Epithelial cell of proximal tubule (primary cell): ENCODE measurements at regions not wholly inside any gene's neighbourhood (a gene's known extent, or its start where the extent isn't known, plus 50 kb on each side); places are given as distances from the start of the nearest gene placed in this dataset.
"Not testable (repeated sequence)": the region's sequence is repeated elsewhere in the genome, so short reads cannot be mapped to it uniquely, and the experiment has no call there.

ENCODE experiments used
- DNase-seq: peaks from one replicate; pipeline ENCODE4 v3.0.0-alpha.2; 2011; ENCODE audit warnings: low read depth
- H3K4me3 ChIP-seq: 2 replicates; pipeline ENCODE4 v1.5.1; 2011; ENCODE audit warnings: low read depth, mild to moderate bottlenecking, low read length
- TF ChIP-seq, protein P1 (sequence below): conservative IDR thresholded peaks from 2 replicates; pipeline ENCODE4 v1.5.1; 2012; ENCODE audit warnings: low read depth, mild to moderate bottlenecking, low read length

DNA sequence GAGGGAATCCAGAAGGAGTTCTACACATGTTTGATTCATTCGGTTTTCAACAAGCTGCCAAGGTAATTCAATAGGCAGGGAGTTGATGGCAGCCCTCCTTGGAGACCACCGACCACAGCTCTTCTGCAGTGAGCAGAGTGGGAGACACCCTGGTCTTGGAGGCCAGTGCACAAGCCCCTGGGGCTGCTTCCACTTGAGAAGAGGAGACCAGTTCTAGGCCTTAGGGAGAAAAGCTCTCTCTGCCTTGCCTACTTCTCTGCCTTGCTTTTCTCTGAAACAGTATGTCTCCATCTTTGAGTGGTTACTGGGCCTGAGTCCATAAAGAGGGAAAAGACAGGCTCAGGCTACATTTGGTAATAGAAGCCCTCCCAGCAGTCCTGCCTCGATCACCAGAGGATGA is 671.9 kb downstream of the UQCRFS1 start:
- TF ChIP-seq, protein P1, sequence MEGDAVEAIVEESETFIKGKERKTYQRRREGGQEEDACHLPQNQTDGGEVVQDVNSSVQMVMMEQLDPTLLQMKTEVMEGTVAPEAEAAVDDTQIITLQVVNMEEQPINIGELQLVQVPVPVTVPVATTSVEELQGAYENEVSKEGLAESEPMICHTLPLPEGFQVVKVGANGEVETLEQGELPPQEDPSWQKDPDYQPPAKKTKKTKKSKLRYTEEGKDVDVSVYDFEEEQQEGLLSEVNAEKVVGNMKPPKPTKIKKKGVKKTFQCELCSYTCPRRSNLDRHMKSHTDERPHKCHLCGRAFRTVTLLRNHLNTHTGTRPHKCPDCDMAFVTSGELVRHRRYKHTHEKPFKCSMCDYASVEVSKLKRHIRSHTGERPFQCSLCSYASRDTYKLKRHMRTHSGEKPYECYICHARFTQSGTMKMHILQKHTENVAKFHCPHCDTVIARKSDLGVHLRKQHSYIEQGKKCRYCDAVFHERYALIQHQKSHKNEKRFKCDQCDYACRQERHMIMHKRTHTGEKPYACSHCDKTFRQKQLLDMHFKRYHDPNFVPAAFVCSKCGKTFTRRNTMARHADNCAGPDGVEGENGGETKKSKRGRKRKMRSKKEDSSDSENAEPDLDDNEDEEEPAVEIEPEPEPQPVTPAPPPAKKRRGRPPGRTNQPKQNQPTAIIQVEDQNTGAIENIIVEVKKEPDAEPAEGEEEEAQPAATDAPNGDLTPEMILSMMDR, result no peak
- no peak overlapping the region for H3K4me3 ChIP-seq
- no peak for DNase-seq

DNA sequence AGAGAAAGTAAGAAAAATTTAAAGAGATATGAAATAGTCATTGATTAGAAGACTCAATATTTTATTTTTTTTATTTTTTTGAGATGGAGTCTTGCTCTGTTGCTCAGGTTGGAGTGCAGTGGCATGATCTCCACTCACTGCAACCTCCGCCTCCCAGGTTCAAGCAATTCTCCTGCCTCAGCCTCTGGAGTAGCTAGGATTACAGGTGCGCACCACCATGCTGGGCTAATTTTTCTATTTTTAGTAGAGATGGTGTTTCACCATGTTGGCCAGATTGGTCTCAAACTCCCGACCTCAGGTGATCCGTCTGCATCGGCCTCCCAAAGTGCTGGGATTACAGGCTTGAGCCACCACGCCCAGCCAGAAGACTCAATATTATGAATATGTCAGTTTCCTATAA is 672.6 kb downstream of the UQCRFS1 start:
- DNase-seq, H3K4me3 ChIP-seq: not testable (repeated sequence)

DNA sequence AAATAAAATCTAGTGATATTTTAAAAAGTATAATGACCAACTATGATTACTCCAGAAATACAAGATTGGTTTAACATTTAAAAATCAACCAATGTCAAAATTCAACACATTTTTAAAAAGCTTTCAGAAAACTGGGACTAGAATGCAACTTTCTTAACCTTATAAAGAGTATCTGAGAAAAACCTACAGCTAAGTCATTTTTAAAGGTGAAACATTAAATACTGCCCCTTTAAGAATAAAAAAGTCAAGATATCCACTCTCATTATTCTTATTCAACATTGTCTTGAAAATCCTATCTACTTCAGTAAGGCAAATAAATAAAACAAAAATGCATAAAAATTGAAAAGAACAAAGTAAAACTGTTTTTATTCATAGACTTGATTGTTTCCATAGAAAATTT is 673.2 kb downstream of the UQCRFS1 start:
- TF ChIP-seq, protein P1, result no peak
- DNase-seq, result no peak

DNA sequence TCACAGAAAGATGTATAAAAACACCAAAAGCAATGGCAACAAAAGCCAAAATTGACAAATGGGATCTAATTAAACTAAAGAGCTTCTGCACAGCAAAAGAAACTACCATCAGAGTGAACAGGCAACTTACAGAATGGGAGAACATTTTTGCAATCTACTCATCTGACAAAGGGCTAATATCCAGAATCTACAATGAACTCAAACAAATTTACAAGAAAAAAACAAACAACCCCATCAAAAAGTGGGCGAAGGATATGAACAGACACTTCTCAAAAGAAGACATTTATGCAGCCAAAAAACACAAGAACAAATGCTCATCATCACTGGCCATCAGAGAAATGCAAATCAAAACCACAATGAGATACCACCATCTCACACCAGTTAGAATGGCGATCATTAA is 674.4 kb downstream of the UQCRFS1 start:
- H3K4me3 ChIP-seq, DNase-seq: not testable (repeated sequence)

More for the DNA sequence above, 673.2 kb downstream of the UQCRFS1 start:
- H3K4me3 ChIP-seq, result no peak overlapping the region

DNA sequence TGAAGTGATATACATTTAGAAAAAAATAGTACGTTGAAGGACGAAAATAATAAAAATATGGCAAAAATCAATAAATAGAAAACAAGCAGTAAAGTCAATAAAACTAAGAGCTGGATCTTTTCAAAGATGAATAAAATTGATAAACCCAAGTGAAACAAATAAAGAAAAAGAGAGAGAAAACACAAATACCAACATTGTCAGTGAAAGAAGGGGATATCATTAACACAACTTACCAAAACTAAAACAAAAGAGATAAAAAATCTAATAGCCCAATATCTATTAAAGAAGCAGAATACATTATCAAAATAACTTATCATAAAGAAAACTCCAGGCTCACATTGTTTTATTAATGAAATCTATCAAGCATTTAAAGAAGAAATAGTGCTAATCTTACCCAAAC is 675.1 kb downstream of the UQCRFS1 start:
- TF ChIP-seq, protein P1, result no peak
- no peak for DNase-seq
- no peak overlapping the region for H3K4me3 ChIP-seq

DNA sequence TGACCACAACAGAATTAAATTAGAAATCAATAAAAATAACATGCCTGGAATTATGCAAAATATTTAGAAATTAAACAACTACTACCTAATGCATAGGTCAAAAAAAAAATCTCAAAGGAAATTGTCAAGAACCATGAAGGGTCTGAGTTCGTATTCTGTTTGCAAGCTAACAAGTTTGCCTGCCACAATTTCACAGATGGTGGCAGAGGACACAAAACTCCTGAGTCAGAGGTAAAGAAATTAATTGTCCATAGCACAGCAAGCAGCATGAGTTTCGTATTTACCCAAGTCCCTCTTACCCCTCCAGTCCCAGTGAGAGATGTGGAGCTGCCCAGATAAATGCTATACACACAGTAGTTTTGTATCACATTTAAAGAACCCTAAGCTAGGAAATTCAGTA is 675.9 kb downstream of the UQCRFS1 start:
- TF ChIP-seq, protein P1, result no peak
- DNase-seq, result no peak
- no peak overlapping the region for H3K4me3 ChIP-seq

DNA sequence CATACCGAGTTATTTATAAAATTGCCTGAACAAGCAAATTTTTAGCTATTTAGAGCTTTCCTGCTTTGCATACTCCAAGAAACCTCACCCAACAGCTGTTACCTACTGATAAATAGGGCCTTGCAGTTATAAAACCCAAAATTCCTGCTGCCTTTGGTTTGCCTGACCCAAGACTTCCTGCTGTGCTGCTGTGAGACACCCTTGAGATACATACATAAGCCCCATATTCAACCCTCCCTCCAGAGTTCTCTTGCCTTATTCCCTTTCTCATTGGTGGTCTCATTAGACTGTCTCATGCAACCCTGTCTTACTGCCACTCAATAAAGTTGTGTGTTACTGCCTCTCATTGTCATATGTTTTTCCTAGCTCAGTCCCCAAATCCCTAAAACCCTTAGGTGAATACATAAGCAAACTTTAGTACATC is 677.6 kb downstream of the UQCRFS1 start:
- no peak overlapping the region for H3K4me3 ChIP-seq
- TF ChIP-seq, protein P1, result no peak
- DNase-seq, result no peak

DNA sequence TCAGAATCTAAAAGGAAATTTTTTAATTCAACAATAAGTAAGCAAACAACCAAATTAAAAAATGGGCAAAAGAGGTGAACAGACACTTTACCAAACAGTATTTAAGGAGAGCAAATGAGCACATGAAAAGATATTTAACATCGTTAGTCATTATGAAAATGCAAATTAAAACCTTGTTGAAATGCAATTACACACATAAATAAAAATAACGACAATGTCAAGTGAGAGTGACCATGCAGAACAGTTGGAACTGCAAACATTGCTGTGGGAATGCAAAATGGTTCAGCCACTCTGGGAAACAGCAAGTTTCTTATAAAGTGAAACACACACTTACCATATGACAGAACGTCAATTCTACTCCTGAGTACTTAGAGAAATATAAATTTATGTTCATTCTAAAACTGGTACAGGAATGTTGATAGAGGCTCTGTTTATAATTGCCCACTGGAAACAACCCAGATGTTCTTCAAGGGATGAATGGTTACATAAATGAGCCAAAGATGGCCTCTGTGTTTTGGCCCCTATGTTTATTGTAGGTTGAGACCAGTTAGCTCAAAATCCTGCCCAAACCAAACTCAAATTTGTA is 678.1 kb downstream of the UQCRFS1 start:
- no peak for DNase-seq
- H3K4me3 ChIP-seq, result no peak overlapping the region
- TF ChIP-seq, protein P1, result no peak
